ENCODE measurements at regions not wholly inside any gene's neighbourhood (a gene's known extent, or its start where the extent isn't known, plus 50 kb on each side); places are given as distances from the start of the nearest gene placed in this dataset.
A peak's percentile ranks its signal among the peaks of the same experiment; 100 is the strongest.

DNA sequence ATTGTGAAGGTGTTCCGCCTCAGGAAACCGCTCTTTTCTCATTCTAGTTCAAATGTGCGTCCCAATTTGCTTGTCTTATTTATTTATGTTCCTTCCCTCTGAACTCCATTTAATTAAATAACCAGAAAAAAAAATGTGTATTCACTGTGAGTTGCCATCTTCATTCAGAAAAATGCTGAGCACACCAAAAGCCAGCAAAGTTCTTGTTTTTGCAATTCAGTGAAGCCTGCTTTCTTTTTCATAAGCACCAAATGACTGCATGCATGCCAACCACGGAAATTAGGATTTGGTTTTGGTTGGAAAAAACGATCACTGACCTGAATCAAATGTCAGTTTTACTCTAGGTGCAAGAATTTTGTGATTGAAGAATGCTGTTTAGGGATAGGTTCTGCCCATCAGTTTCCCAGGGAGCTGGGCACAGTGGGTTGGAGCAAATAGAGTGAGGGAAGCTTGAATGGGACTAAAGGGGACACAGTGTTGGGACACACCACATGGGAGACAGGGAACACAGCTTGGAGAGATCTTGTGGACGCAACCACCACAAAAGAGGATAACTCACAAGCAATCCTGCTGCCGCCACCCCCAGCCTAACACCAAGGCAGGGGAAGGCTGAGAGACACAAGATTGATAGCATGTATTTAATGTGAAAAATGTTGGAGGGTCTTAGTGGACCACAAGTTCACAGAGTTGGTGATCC, 183.4 kb upstream of the GALNT2 start:
- Histone ChIP-seq H3K79me2 (ENCODE audit: control insufficient read depth, insufficient read depth, low read length) (no peaks in the 10 kb centered on the region), H3K9me1 (ENCODE audit: control insufficient read depth, extremely low read depth, insufficient read depth, low read length) (peaks cover 2% of the 10 kb centered on the region), H3K36me3 (ENCODE audit: control insufficient read depth in 2 of 2, extremely low read depth in 1 of 2, insufficient read depth in 2 of 2, low read length in 2 of 2) (no peaks in the 10 kb centered on the region), H3K4me3 (ENCODE audit: control insufficient read depth in 2 of 3, extremely low read depth in 1 of 3, insufficient read depth in 2 of 3, low read depth in 1 of 3, low read length in 3 of 3) (no peak overlapping the region), H3K27me3 (ENCODE audit: control insufficient read depth, extremely low read depth, insufficient read depth, low read length) (peaks cover 47% of the 10 kb centered on the region), H3K9ac (ENCODE audit: control insufficient read depth, extremely low read depth, insufficient read depth, low read length) (no peak overlapping the region), H3K27ac (ENCODE audit: control insufficient read depth, insufficient read depth, low read length) (no peak overlapping the region), H2AFZ (ENCODE audit: control insufficient read depth, low read length) (no peak overlapping the region), H3K4me1 (ENCODE audit: control insufficient read depth, extremely low read depth, insufficient read depth, low read length) (peaks cover 16% of the 10 kb centered on the region), H3K9me3 (ENCODE audit: control insufficient read depth, low read depth, low read length) (no peaks in the 10 kb centered on the region), H4K20me1 (ENCODE audit: control insufficient read depth, extremely low read depth, insufficient read depth, low read length) (no peaks in the 10 kb centered on the region), H3K4me2 (ENCODE audit: control insufficient read depth, extremely low read depth, insufficient read depth, low read depth, low read length) (no peak overlapping the region)
- dilution Hi-C loops (cut with MboI; ENCODE audit: extremely low pct_ligation_motif_present, low sequenced_read_pairs): no loop called here
- TF ChIP-seq, protein P1, sequence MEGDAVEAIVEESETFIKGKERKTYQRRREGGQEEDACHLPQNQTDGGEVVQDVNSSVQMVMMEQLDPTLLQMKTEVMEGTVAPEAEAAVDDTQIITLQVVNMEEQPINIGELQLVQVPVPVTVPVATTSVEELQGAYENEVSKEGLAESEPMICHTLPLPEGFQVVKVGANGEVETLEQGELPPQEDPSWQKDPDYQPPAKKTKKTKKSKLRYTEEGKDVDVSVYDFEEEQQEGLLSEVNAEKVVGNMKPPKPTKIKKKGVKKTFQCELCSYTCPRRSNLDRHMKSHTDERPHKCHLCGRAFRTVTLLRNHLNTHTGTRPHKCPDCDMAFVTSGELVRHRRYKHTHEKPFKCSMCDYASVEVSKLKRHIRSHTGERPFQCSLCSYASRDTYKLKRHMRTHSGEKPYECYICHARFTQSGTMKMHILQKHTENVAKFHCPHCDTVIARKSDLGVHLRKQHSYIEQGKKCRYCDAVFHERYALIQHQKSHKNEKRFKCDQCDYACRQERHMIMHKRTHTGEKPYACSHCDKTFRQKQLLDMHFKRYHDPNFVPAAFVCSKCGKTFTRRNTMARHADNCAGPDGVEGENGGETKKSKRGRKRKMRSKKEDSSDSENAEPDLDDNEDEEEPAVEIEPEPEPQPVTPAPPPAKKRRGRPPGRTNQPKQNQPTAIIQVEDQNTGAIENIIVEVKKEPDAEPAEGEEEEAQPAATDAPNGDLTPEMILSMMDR (optimal IDR thresholded peaks at IDR 0.05 in 1 of 3, IDR thresholded peaks at IDR 0.05 in 1 of 3, conservative IDR thresholded peaks at IDR 0.05 in 1 of 3; ENCODE audit: extremely low read depth in 1 of 3, insufficient read depth in 2 of 3, low read length in 3 of 3): no peak
- no peak for TF ChIP-seq EZH2 (IDR thresholded peaks at IDR 0.05; ENCODE audit: low read length)
- DNase-seq (ENCODE audit: low read depth, low spot score) (no peak), FAIRE-seq (no peak)

- Histone ChIP-seq H3K27me3 (ENCODE audit: control insufficient read depth, extremely low read depth, insufficient read depth, low read length) (peaks cover 38% of the 10 kb centered on the region), H3K9me3 (ENCODE audit: control insufficient read depth, low read depth, low read length) (no peaks in the 10 kb centered on the region), H3K9me1 (ENCODE audit: control insufficient read depth, extremely low read depth, insufficient read depth, low read length) (peaks cover 2% of the 10 kb centered on the region), H3K27ac (ENCODE audit: control insufficient read depth, insufficient read depth, low read length) (no peak overlapping the region), H3K79me2 (ENCODE audit: control insufficient read depth, insufficient read depth, low read length) (no peaks in the 10 kb centered on the region), H4K20me1 (ENCODE audit: control insufficient read depth, extremely low read depth, insufficient read depth, low read length) (no peaks in the 10 kb centered on the region), H3K36me3 (ENCODE audit: control insufficient read depth in 2 of 2, extremely low read depth in 1 of 2, insufficient read depth in 2 of 2, low read length in 2 of 2) (no peaks in the 10 kb centered on the region), H3K9ac (ENCODE audit: control insufficient read depth, extremely low read depth, insufficient read depth, low read length) (no peak overlapping the region), H3K4me3 (ENCODE audit: control insufficient read depth in 2 of 3, extremely low read depth in 1 of 3, insufficient read depth in 2 of 3, low read depth in 1 of 3, low read length in 3 of 3) (no peak overlapping the region), H3K4me1 (ENCODE audit: control insufficient read depth, extremely low read depth, insufficient read depth, low read length) (peaks cover 16% of the 10 kb centered on the region), H2AFZ (ENCODE audit: control insufficient read depth, low read length) (no peak overlapping the region), H3K4me2 (ENCODE audit: control insufficient read depth, extremely low read depth, insufficient read depth, low read depth, low read length) (no peak overlapping the region)
- DNase-seq (ENCODE audit: low read depth, low spot score) (no peak), FAIRE-seq (no peak)
- TF ChIP-seq EZH2 (IDR thresholded peaks at IDR 0.05; ENCODE audit: low read length): no peak
- TF ChIP-seq, protein P1 (optimal IDR thresholded peaks at IDR 0.05 in 1 of 3, IDR thresholded peaks at IDR 0.05 in 1 of 3, conservative IDR thresholded peaks at IDR 0.05 in 1 of 3; ENCODE audit: extremely low read depth in 1 of 3, insufficient read depth in 2 of 3, low read length in 3 of 3): peak in 1 of 3 experiments; percentile 37
- dilution Hi-C loops (cut with MboI; ENCODE audit: extremely low pct_ligation_motif_present, low sequenced_read_pairs): no loop called here
These were observed 182.3 kb upstream of the GALNT2 start for GRCh38 chr1:229884765-229885164.

Data from keratinocyte (primary cell).